Mesenchymal stem cell (in vitro differentiated cells and primary cell): ENCODE measurements at regions not wholly inside any gene's neighbourhood (a gene's known extent, or its start where the extent isn't known, plus 50 kb on each side); places are given as distances from the start of the nearest gene placed in this dataset.
"Not testable (repeated sequence)": the region's sequence is repeated elsewhere in the genome, so short reads cannot be mapped to it uniquely, and the experiment has no call there.

Experiments used
- DNase-seq: peaks from one replicate; pipeline ENCODE4 v3.0.0-alpha.2; 2013
- H2AFZ ChIP-seq: one replicate; pipeline ENCODE4 v1.6.1; 2013; ENCODE audit warnings: low read depth, mild to moderate bottlenecking, control low read depth, inconsistent platforms, low read length, moderate library complexity
- H2AK5ac ChIP-seq: 2 replicates; pipeline ENCODE4 v1.6.1; 2013; ENCODE audit warnings: low read length, moderate library complexity, mild to moderate bottlenecking, inconsistent platforms; ENCODE audit not compliant: severe bottlenecking
- H2BK120ac ChIP-seq: one replicate; pipeline ENCODE4 v1.6.1; 2013; ENCODE audit warnings: low read depth, mild to moderate bottlenecking, inconsistent platforms, low read length, moderate library complexity
- H2BK12ac ChIP-seq, 2 experiments: one replicate each; pipeline ENCODE4 v1.6.1; 2013; ENCODE audit warnings: inconsistent platforms in 2 of 2, low read length in 2 of 2, mild to moderate bottlenecking in 2 of 2, moderate library complexity in 2 of 2, control low read depth in 1 of 2
- H2BK15ac ChIP-seq: one replicate; pipeline ENCODE4 v1.6.1; 2013; ENCODE audit warnings: mild to moderate bottlenecking, low read depth, inconsistent platforms; ENCODE audit not compliant: poor library complexity, severe bottlenecking
- H2BK5ac ChIP-seq: 2 replicates; pipeline ENCODE4 v1.6.1; 2013; ENCODE audit warnings: low read depth, mild to moderate bottlenecking, low read length, control low read depth, inconsistent platforms; ENCODE audit not compliant: poor library complexity, severe bottlenecking
- H3K14ac ChIP-seq, 2 experiments: one replicate each; pipeline ENCODE4 v1.6.1; 2013; ENCODE audit warnings: inconsistent platforms in 2 of 2, low read length in 2 of 2, control low read depth in 1 of 2, mild to moderate bottlenecking in 1 of 2, moderate library complexity in 1 of 2
- H3K18ac ChIP-seq, 2 experiments: one replicate each; pipeline ENCODE4 v1.6.1; 2013; ENCODE audit warnings: inconsistent platforms in 2 of 2, low read length in 2 of 2, control low read depth in 1 of 2, low read depth in 1 of 2, mild to moderate bottlenecking in 1 of 2
- H3K23ac ChIP-seq, 2 experiments: one replicate each; pipeline ENCODE4 v1.6.1; 2013; ENCODE audit warnings: inconsistent platforms in 2 of 2, low read length in 2 of 2, mild to moderate bottlenecking in 2 of 2, moderate library complexity in 2 of 2, control low read depth in 1 of 2
- H3K27ac ChIP-seq: 2 replicates; pipeline ENCODE4 v1.5.1; 2013; ENCODE audit warnings: mild to moderate bottlenecking, moderate library complexity, low read length, control low read depth, inconsistent platforms; ENCODE audit not compliant: poor library complexity, severe bottlenecking
- H3K27me3 ChIP-seq, 2 experiments: 2 replicates each; pipeline versions ENCODE4 v1.6.1 to v1.7.0; 2013; ENCODE audit warnings: low read length in 2 of 2, mild to moderate bottlenecking in 2 of 2, moderate library complexity in 2 of 2, control low read depth in 1 of 2, inconsistent platforms in 1 of 2; ENCODE audit not compliant: control insufficient read depth in 1 of 2, insufficient read depth in 1 of 2
- H3K36me3 ChIP-seq, 2 experiments: 2 replicates each; pipeline versions ENCODE4 v1.6.1 to v1.7.0; 2013; ENCODE audit warnings: low read length in 2 of 2, control low read depth in 1 of 2, inconsistent platforms in 1 of 2, low read depth in 1 of 2, mild to moderate bottlenecking in 1 of 2; ENCODE audit not compliant: insufficient read depth in 2 of 2, control insufficient read depth in 1 of 2
- H3K4ac ChIP-seq, 2 experiments: one replicate each; pipeline ENCODE4 v1.6.1; 2013; ENCODE audit warnings: inconsistent platforms in 2 of 2, low read length in 2 of 2, mild to moderate bottlenecking in 2 of 2, moderate library complexity in 2 of 2, control low read depth in 1 of 2, low read depth in 1 of 2
- H3K4me1 ChIP-seq: 2 replicates; pipeline ENCODE4 v1.6.1; 2013; ENCODE audit warnings: low read depth, low read length, control low read depth; ENCODE audit not compliant: control insufficient read depth, insufficient read depth
- H3K4me2 ChIP-seq: 2 replicates; pipeline ENCODE4 v1.6.1; 2013; ENCODE audit warnings: low read length, mild to moderate bottlenecking, inconsistent platforms; ENCODE audit not compliant: poor library complexity, severe bottlenecking
- H3K4me3 ChIP-seq, 2 experiments: 2 replicates each; pipeline versions ENCODE4 v1.5.1 to v1.7.0; 2013; ENCODE audit warnings: low read length in 2 of 2, mild to moderate bottlenecking in 2 of 2, control low read depth in 1 of 2, low read depth in 1 of 2; ENCODE audit not compliant: insufficient read depth in 1 of 2
- H3K79me1 ChIP-seq: replicated peaks from 2 replicates; pipeline ENCODE4 v1.6.1; 2013; ENCODE audit warnings: mild to moderate bottlenecking, control low read depth, low read length, inconsistent platforms; ENCODE audit not compliant: poor library complexity, severe bottlenecking
- H3K9ac ChIP-seq: 2 replicates; pipeline ENCODE4 v1.7.0; 2013; ENCODE audit warnings: mild to moderate bottlenecking, low read length, moderate library complexity
- H3K9me3 ChIP-seq: 2 replicates; pipeline ENCODE4 v1.7.0; 2013; ENCODE audit warnings: mild to moderate bottlenecking, low read length; ENCODE audit not compliant: control insufficient read depth
- H4K8ac ChIP-seq: one replicate; pipeline ENCODE4 v1.6.1; 2013; ENCODE audit warnings: inconsistent platforms, mild to moderate bottlenecking, low read length, moderate library complexity
- H4K91ac ChIP-seq: one replicate; pipeline ENCODE4 v1.6.1; 2013; ENCODE audit warnings: mild to moderate bottlenecking, low read length, inconsistent platforms
- WGBS: methylation state at CpG from one replicate; pipeline ENCODE4 v1.1.7; 2013; ENCODE audit warnings: mixed read lengths; 5-methylcytosine and 5-hydroxymethylcytosine counted together

DNA sequence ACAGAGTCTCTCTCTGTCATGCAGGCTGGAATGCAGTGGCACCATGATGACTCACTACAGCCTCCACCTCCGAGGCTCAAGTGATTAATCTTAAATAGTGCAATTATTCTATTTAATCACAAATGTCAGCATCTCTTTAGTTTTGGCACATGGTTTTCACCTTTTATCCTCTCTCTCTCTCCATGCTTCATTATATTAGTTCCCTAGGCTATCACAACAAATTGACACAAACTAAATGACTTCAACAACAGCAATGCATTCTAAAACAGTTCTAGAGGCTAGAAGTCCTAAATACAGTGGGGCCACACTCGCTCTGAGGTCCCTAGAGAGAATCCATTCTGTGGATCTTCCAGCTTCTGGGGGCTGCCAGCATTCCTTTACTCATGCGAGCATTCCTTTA, 178.2 kb upstream of the ZNG1F start:
- not testable (repeated sequence) for H2BK15ac ChIP-seq, H3K9ac ChIP-seq, H3K79me1 ChIP-seq, H4K8ac ChIP-seq, H3K9me3 ChIP-seq, H3K27me3 ChIP-seq, H2AFZ ChIP-seq, H3K27ac ChIP-seq, H4K91ac ChIP-seq, H3K18ac ChIP-seq, H2BK120ac ChIP-seq, H3K14ac ChIP-seq, H3K23ac ChIP-seq, H3K4me2 ChIP-seq, H3K4me1 ChIP-seq, H2BK5ac ChIP-seq, H3K4me3 ChIP-seq, H2AK5ac ChIP-seq, H2BK12ac ChIP-seq, H3K4ac ChIP-seq, H3K36me3 ChIP-seq
- peak; percentile 0 for DNase-seq
- 0% methylated on average over 1 of the region's 3 CpGs for WGBS

- not testable (repeated sequence) for DNase-seq, H3K9ac ChIP-seq, H3K9me3 ChIP-seq, H2BK12ac ChIP-seq, H3K4ac ChIP-seq, H4K91ac ChIP-seq, H3K4me3 ChIP-seq, H3K23ac ChIP-seq, H2BK15ac ChIP-seq, H4K8ac ChIP-seq, H2AFZ ChIP-seq, H3K4me2 ChIP-seq, H3K18ac ChIP-seq, H2BK120ac ChIP-seq, H3K14ac ChIP-seq, H3K36me3 ChIP-seq, H2AK5ac ChIP-seq, H2BK5ac ChIP-seq, H3K79me1 ChIP-seq, H3K4me1 ChIP-seq, H3K27me3 ChIP-seq, H3K27ac ChIP-seq
- no CpG with 5 or more reads among the region's 1 CpG for WGBS
Measured at GRCh38 chr9:41361790-41362189, 172.7 kb upstream of the ZNG1F start.

DNA sequence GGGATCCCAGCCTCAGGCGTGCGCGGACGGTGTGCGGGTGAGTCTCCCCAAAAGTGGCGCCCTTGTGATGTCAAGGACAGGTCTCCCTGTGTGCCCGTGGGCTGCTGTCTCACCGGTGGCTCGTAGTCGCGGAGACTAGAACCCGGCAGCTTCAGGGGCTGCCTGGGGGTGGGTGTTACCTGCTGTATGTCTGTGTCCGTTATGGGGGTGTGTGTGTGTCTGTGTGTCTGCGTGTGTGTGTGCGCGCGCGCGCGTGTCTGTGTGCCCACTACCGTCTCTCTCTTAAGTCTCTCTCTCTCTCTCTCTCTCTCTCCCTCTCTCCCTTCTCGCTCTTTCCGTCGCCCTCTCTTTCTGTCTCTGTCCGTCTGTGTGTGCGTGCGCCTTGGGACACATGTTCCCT, 170.0 kb upstream of the ZNG1F start:
- H2AK5ac ChIP-seq, H3K27ac ChIP-seq, H3K9me3 ChIP-seq, H2BK15ac ChIP-seq, H3K79me1 ChIP-seq, H3K23ac ChIP-seq, H3K4me1 ChIP-seq, H3K36me3 ChIP-seq, H2BK5ac ChIP-seq, H2BK120ac ChIP-seq, H3K27me3 ChIP-seq: not testable (repeated sequence)
- H2BK12ac ChIP-seq: peak overlapping the region in 1 of 2 experiments; percentile 52
- peak; percentile 43 for DNase-seq
- H3K18ac ChIP-seq: peak overlapping the region in 1 of 2 experiments; percentile 82
- peak overlapping the region; percentile 68 for H3K4me2 ChIP-seq
- peak overlapping the region; percentile 72 for H4K8ac ChIP-seq
- peak overlapping the region; percentile 72 for H3K9ac ChIP-seq
- WGBS: 16% methylated on average over 5 of the region's 27 CpGs
- peak overlapping the region in 1 of 2 experiments; percentile 81 for H3K14ac ChIP-seq
- peak overlapping the region; percentile 61 for H4K91ac ChIP-seq
- peak overlapping the region; percentile 88 for H2AFZ ChIP-seq
- peak overlapping the region; percentile 62 to 78 for H3K4me3 ChIP-seq
- peak overlapping the region in 1 of 2 experiments; percentile 58 for H3K4ac ChIP-seq

DNA sequence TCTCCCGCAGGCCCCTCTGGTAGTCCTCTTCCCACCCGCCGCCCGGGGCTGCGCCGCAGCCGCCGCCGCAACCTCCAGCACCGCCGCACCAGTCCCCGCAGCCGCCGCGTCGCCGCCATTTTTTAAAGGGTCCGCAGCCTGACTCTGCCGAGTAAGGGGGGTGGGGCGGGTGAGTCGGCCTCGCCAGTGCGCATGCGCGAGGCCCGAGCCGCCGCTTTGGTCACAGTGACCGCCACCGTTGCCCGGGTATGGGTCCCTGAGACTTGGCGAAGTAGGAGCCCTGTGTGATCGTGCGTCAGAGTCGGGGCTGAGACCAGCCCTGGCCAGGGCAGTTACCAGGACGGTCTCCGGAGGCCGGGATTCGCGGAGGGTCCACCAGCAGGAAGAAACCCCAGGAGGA, 169.6 kb upstream of the ZNG1F start:
- H3K4me1 ChIP-seq, H2BK12ac ChIP-seq, H4K91ac ChIP-seq, H3K23ac ChIP-seq, H2AK5ac ChIP-seq, H3K9me3 ChIP-seq, H3K18ac ChIP-seq, H3K79me1 ChIP-seq, H3K14ac ChIP-seq, H2AFZ ChIP-seq, H3K4ac ChIP-seq, H3K27ac ChIP-seq, H3K27me3 ChIP-seq, H3K4me2 ChIP-seq, H2BK5ac ChIP-seq, H2BK15ac ChIP-seq, H3K36me3 ChIP-seq, H4K8ac ChIP-seq: not testable (repeated sequence)
- peak overlapping the region; percentile 72 for H3K9ac ChIP-seq
- peak overlapping the region; percentile 58 to 78 for H3K4me3 ChIP-seq
- WGBS: 0% methylated on average over 14 of the region's 40 CpGs
- H2BK120ac ChIP-seq: peak overlapping the region; percentile 49
- DNase-seq: peak; percentile 68
